ENCODE measurements at regions not wholly inside any gene's neighbourhood (a gene's known extent, or its start where the extent isn't known, plus 50 kb on each side); places are given as distances from the start of the nearest gene placed in this dataset.
A peak's percentile ranks its signal among the peaks of the same experiment; 100 is the strongest.

GRCh38 chr12:75820071-75820470, 211.5 kb downstream of the PHLDA1 start:
- no peaks in the 10 kb centered on the region for H3K36me3 ChIP-seq (ENCODE audit: control insufficient read depth, insufficient read depth, low read length)
- no peaks in the 10 kb centered on the region for H3K9me3 ChIP-seq (replicated peaks; ENCODE audit: control insufficient read depth, low read depth, low read length)
- H3K27ac ChIP-seq (ENCODE audit: low read length) = peak overlapping the region; percentile 74
- H3K27me3 ChIP-seq (ENCODE audit: control insufficient read depth, insufficient read depth, low read length) = no peaks in the 10 kb centered on the region
- H3K4me3 ChIP-seq (ENCODE audit: low read length) = no peak overlapping the region
- DNase-seq = peak; percentile 89
- peaks cover 16% of the 10 kb centered on the region for H3K4me1 ChIP-seq (ENCODE audit: control insufficient read depth, insufficient read depth, low read length)

DNA sequence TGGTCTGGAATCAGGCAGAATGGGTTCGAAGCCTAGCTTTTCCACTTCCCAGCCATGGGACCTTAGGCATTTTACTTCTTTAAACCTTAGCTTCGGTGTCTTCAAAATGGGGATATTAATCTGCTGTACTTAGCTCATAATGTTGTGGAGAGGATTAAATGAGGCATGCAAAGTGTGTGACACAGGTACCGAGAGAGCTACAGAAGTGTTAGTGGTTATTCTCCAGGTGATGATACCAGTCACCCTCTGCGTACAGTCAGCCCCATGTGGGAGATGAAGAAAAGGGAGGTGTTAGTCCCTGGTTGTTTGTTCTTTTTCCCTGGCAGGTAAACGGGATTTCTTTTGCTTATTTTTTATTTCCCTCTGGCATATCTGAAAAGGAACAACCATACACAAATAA, 212.1 kb downstream of the PHLDA1 start:
- H3K9me3 ChIP-seq (replicated peaks; ENCODE audit: control insufficient read depth, low read depth, low read length) = no peaks in the 10 kb centered on the region
- no peak for DNase-seq
- no peak overlapping the region for H3K27ac ChIP-seq (ENCODE audit: low read length)
- 78% methylated on average over 1 of the region's 5 CpGs for WGBS (ENCODE audit: insufficient coverage)
- no peaks in the 10 kb centered on the region for H3K27me3 ChIP-seq (ENCODE audit: control insufficient read depth, insufficient read depth, low read length)
- H3K36me3 ChIP-seq (ENCODE audit: control insufficient read depth, insufficient read depth, low read length) = no peaks in the 10 kb centered on the region
- H3K4me1 ChIP-seq (ENCODE audit: control insufficient read depth, insufficient read depth, low read length) = peaks cover 21% of the 10 kb centered on the region
- H3K4me3 ChIP-seq (ENCODE audit: low read length) = no peak overlapping the region

- Histone ChIP-seq H3K9me3 (replicated peaks; ENCODE audit: control insufficient read depth, low read depth, low read length) (no peaks in the 10 kb centered on the region), H3K27me3 (ENCODE audit: control insufficient read depth, insufficient read depth, low read length) (no peaks in the 10 kb centered on the region), H3K27ac (ENCODE audit: low read length) (no peak overlapping the region), H3K4me3 (ENCODE audit: low read length) (no peak overlapping the region), H3K36me3 (ENCODE audit: control insufficient read depth, insufficient read depth, low read length) (no peaks in the 10 kb centered on the region), H3K4me1 (ENCODE audit: control insufficient read depth, insufficient read depth, low read length) (peaks cover 25% of the 10 kb centered on the region)
- no peak for DNase-seq
Observed at GRCh38 chr12:75818863-75819262, 212.7 kb downstream of the PHLDA1 start.

DNA sequence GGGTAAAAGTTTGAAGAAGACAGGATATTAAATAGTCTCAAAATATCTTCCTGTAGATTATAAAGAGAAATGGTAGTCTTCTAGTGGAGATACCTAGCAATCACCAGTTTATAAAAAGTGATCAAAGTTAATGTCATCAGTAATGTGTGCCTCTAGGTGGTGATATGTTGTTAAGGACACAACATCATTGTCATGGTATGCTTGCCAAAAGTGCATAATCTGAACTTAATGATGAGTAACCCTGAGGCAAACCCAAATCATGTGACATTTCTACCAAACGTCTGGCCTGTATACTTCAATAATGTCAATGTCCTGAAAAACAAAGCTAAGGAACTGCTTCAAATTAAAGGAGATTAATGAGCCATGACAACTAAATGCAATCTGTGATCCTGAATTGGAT, 214.7 kb downstream of the PHLDA1 start:
- Histone ChIP-seq H3K4me3 (ENCODE audit: low read length) (no peak overlapping the region), H3K9me3 (replicated peaks; ENCODE audit: control insufficient read depth, low read depth, low read length) (no peaks in the 10 kb centered on the region), H3K4me1 (ENCODE audit: control insufficient read depth, insufficient read depth, low read length) (peaks cover 26% of the 10 kb centered on the region), H3K36me3 (ENCODE audit: control insufficient read depth, insufficient read depth, low read length) (no peaks in the 10 kb centered on the region), H3K27me3 (ENCODE audit: control insufficient read depth, insufficient read depth, low read length) (no peaks in the 10 kb centered on the region), H3K27ac (ENCODE audit: low read length) (no peak overlapping the region)
- no CpG with 5 or more reads among the region's 1 CpG for WGBS (ENCODE audit: insufficient coverage)
- peak; percentile 16 for DNase-seq

DNA sequence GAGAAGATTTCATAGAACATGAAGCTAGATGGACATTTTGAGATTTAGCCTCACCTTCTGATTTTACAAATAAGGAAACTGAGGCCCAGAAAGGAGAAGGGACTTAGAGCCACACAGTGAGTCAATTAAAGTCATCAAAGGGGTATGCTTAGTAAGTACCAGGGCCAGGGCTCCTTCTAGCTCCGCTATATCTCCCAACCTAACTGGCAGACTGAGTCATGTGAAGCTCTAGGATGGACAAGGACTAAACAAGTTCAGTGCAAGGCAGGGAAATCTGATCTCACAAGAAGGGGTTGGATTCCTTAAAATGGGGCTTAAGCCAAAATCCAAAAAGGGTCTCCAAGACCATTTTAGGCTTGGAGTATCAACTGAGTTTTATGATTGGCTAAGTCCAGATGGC, 215.8 kb downstream of the PHLDA1 start:
- DNase-seq = peak; percentile 31
- no peaks in the 10 kb centered on the region for H3K9me3 ChIP-seq (replicated peaks; ENCODE audit: control insufficient read depth, low read depth, low read length)
- no peaks in the 10 kb centered on the region for H3K36me3 ChIP-seq (ENCODE audit: control insufficient read depth, insufficient read depth, low read length)
- no peak overlapping the region for H3K4me3 ChIP-seq (ENCODE audit: low read length)
- peaks cover 26% of the 10 kb centered on the region for H3K4me1 ChIP-seq (ENCODE audit: control insufficient read depth, insufficient read depth, low read length)
- H3K27ac ChIP-seq (ENCODE audit: low read length) = peak overlapping the region; percentile 93
- WGBS (ENCODE audit: insufficient coverage) = no CpG with 5 or more reads among the region's 1 CpG
- no peaks in the 10 kb centered on the region for H3K27me3 ChIP-seq (ENCODE audit: control insufficient read depth, insufficient read depth, low read length)

- H3K27me3 ChIP-seq (ENCODE audit: control insufficient read depth, insufficient read depth, low read length) = no peaks in the 10 kb centered on the region
- H3K4me3 ChIP-seq (ENCODE audit: low read length) = no peak overlapping the region
- H3K9me3 ChIP-seq (replicated peaks; ENCODE audit: control insufficient read depth, low read depth, low read length) = no peaks in the 10 kb centered on the region
- peak; percentile 98 for DNase-seq
- H3K36me3 ChIP-seq (ENCODE audit: control insufficient read depth, insufficient read depth, low read length) = no peaks in the 10 kb centered on the region
- H3K4me1 ChIP-seq (ENCODE audit: control insufficient read depth, insufficient read depth, low read length) = peaks cover 26% of the 10 kb centered on the region
- peak overlapping the region; percentile 93 for H3K27ac ChIP-seq (ENCODE audit: low read length)
- 17% methylated on average over 3 of the region's 6 CpGs for WGBS (ENCODE audit: insufficient coverage)
Observed at GRCh38 chr12:75814851-75815754, 216.5 kb downstream of the PHLDA1 start.

DNA sequence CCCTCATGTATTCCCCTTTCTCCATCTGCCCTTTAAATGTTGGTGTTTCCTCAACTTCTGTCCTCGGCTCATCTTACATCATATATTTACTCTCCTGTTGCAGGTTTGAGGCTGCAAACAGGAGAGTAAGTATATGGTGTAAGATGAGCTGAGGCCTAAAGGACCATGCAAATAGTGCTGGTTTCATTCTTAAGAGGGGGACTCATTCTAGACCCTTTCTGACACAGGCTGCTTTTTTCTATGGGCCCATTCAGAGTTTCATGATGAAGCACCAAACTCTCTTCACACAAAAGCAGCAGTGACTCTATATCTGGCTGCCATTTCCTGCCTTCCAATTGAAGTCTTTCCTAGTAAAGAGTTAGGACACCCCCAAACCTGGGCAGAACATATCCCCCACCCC, 218.5 kb downstream of the PHLDA1 start:
- no CpG with 5 or more reads among the region's 1 CpG for WGBS (ENCODE audit: insufficient coverage)
- no peak for DNase-seq
- Histone ChIP-seq H3K4me1 (ENCODE audit: control insufficient read depth, insufficient read depth, low read length) (peaks cover 26% of the 10 kb centered on the region), H3K9me3 (replicated peaks; ENCODE audit: control insufficient read depth, low read depth, low read length) (no peaks in the 10 kb centered on the region), H3K4me3 (ENCODE audit: low read length) (no peak overlapping the region), H3K27me3 (ENCODE audit: control insufficient read depth, insufficient read depth, low read length) (no peaks in the 10 kb centered on the region), H3K27ac (ENCODE audit: low read length) (no peak overlapping the region), H3K36me3 (ENCODE audit: control insufficient read depth, insufficient read depth, low read length) (no peaks in the 10 kb centered on the region)

GRCh38 chr12:75812271-75813018, 219.1 kb downstream of the PHLDA1 start:
- peak overlapping the region; percentile 53 for H3K27ac ChIP-seq (ENCODE audit: low read length)
- H3K36me3 ChIP-seq (ENCODE audit: control insufficient read depth, insufficient read depth, low read length) = no peaks in the 10 kb centered on the region
- WGBS (ENCODE audit: insufficient coverage) = 66% methylated on average over 2 of the region's 9 CpGs
- DNase-seq = peak; percentile 83
- no peak overlapping the region for H3K4me3 ChIP-seq (ENCODE audit: low read length)
- H3K9me3 ChIP-seq (replicated peaks; ENCODE audit: control insufficient read depth, low read depth, low read length) = no peaks in the 10 kb centered on the region
- peaks cover 26% of the 10 kb centered on the region for H3K4me1 ChIP-seq (ENCODE audit: control insufficient read depth, insufficient read depth, low read length)
- H3K27me3 ChIP-seq (ENCODE audit: control insufficient read depth, insufficient read depth, low read length) = no peaks in the 10 kb centered on the region

DNA sequence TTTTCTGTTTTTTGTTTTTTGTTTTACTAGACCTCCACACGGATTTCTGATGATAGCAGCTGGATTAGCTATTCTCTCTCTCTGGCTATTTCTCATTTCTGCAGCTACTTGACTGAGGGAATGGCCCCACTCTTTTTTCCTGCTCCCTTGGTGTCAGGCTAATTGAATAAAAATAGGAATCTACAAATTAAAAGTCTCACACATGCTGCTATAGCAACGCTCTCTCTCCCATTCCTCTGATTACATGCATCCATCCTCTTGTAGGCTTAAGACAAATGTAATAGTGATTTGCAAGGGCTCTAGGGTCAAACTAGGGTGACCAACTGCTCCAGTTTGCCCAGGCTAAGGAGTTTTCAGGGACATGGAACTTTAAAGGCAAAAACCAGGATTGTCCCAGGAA, 221.8 kb downstream of the PHLDA1 start:
- no peak for DNase-seq
- no peaks in the 10 kb centered on the region for H3K9me3 ChIP-seq (replicated peaks; ENCODE audit: control insufficient read depth, low read depth, low read length)
- WGBS (ENCODE audit: insufficient coverage) = no CpG with 5 or more reads among the region's 2 CpGs

DNA sequence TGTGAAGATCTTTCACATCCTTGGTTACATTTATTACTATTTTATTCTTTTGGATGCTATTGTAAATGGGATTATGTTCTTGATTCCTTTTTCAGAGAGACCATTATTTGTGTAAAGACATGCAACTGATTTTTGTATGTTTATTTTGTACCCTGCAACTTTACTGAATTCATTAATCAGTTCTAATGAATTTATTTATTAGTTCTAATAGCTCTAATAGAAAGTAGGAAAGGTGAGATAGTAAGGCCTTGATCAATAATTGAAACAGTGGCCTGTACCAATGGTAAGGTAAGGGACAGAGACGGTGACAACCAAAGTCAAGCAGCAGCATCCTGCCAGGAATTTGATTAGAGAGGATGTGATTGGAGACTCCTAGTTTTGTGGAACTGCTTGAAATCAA, 224.1 kb downstream of the PHLDA1 start:
- H3K36me3 ChIP-seq (ENCODE audit: control insufficient read depth, insufficient read depth, low read length) = no peaks in the 10 kb centered on the region
- H3K9me3 ChIP-seq (replicated peaks; ENCODE audit: control insufficient read depth, low read depth, low read length) = no peaks in the 10 kb centered on the region
- H3K4me3 ChIP-seq (ENCODE audit: low read length) = no peak overlapping the region
- 100% methylated on average over 1 of the region's 1 CpG for WGBS (ENCODE audit: insufficient coverage)
- H3K4me1 ChIP-seq (ENCODE audit: control insufficient read depth, insufficient read depth, low read length) = peaks cover 3% of the 10 kb centered on the region
- no peak for DNase-seq
- H3K27ac ChIP-seq (ENCODE audit: low read length) = no peak overlapping the region
- H3K27me3 ChIP-seq (ENCODE audit: control insufficient read depth, insufficient read depth, low read length) = no peaks in the 10 kb centered on the region

More for the DNA sequence above, 221.8 kb downstream of the PHLDA1 start:
- Histone ChIP-seq H3K27me3 (ENCODE audit: control insufficient read depth, insufficient read depth, low read length) (no peaks in the 10 kb centered on the region), H3K4me1 (ENCODE audit: control insufficient read depth, insufficient read depth, low read length) (peaks cover 13% of the 10 kb centered on the region), H3K36me3 (ENCODE audit: control insufficient read depth, insufficient read depth, low read length) (no peaks in the 10 kb centered on the region), H3K4me3 (ENCODE audit: low read length) (no peak overlapping the region), H3K27ac (ENCODE audit: low read length) (no peak overlapping the region)
